Endothelial cell of umbilical vein (primary cell): ENCODE measurements at regions not wholly inside any gene's neighbourhood (a gene's known extent, or its start where the extent isn't known, plus 50 kb on each side); places are given as distances from the start of the nearest gene placed in this dataset.
"Not testable (repeated sequence)": the region's sequence is repeated elsewhere in the genome, so short reads cannot be mapped to it uniquely, and the experiment has no call there.

ENCODE experiments used
- BruUV-seq: library from RNA; stranded (reverse); fragments of 400-500 nt; replicated peaks from 2 replicates; lab custom pipeline; 2021; lab: Mats Ljungman, UMichigan
- CTCF ChIA-PET: fragments of 300-600, 350-600 bp; sonication (Branson Sonifier 250); formaldehyde crosslinking; loops from one replicate; lab custom pipeline; 2021; ENCODE audit warnings: antibody characterized with exemption, inconsistent platforms; lab: Charles Lee
- POLR2A ChIA-PET: fragments of 300-600, 350-600 bp; sonication (Branson Sonifier 250); formaldehyde crosslinking; loops from one replicate; lab custom pipeline; 2021; ENCODE audit warnings: antibody characterized with exemption, inconsistent platforms; lab: Charles Lee
- DNase-seq: peaks from one replicate; pipeline ENCODE4 v3.0.0-alpha.2; 2011; ENCODE audit warnings: low read depth, low spot score
- FAIRE-seq: peaks from 2 replicates; lab custom pipeline; 2011; peaks lifted over from hg19 to GRCh38; lab: Jason Lieb, UNC
- H2AFZ ChIP-seq: 2 replicates; pipeline ENCODE4 v1.6.0; 2012; ENCODE audit warnings: low read depth, low read length, control low read depth, inconsistent platforms
- H3K27ac ChIP-seq: 2 replicates; pipeline ENCODE4 v1.5.1; 2011; ENCODE audit warnings: low read depth, mild to moderate bottlenecking, control low read depth, low read length, moderate library complexity; ENCODE audit not compliant: insufficient read depth
- H3K27me3 ChIP-seq, 2 experiments: 2 replicates each; pipeline versions ENCODE4 v1.6.0 to v1.6.1; 2011; ENCODE audit warnings: low read length in 2 of 2, mixed read lengths in 1 of 2; ENCODE audit not compliant: control insufficient read depth in 2 of 2, insufficient read depth in 2 of 2
- H3K36me3 ChIP-seq, 2 experiments: 2 replicates in 1 of 2; 3 replicates in 1 of 2; pipeline ENCODE4 v1.5.1; 2011; ENCODE audit warnings: low read length in 2 of 2, mild to moderate bottlenecking in 1 of 2, moderate library complexity in 1 of 2; ENCODE audit not compliant: control insufficient read depth in 2 of 2, insufficient read depth in 2 of 2; ENCODE audit errors: extremely low read depth in 1 of 2
- H3K4me1 ChIP-seq: 3 replicates; pipeline ENCODE4 v1.5.1; 2011; ENCODE audit warnings: mild to moderate bottlenecking, low read length; ENCODE audit not compliant: control insufficient read depth, insufficient read depth; ENCODE audit errors: extremely low read depth
- H3K4me2 ChIP-seq: 2 replicates; pipeline ENCODE4 v1.6.1; 2011; ENCODE audit warnings: low read length, control low read depth, mixed read lengths; ENCODE audit not compliant: insufficient read depth
- H3K4me3 ChIP-seq, 3 experiments: fragments of 200-600 bp in 1 of 3; sonication (generic), shearing (Covaris generic) in 1 of 3; replicated peaks in 1 of 3; 2 replicates each; pipeline ENCODE4 v1.5.1; 2011 to 2016; ENCODE audit warnings: control low read depth in 3 of 3, low read length in 3 of 3, mild to moderate bottlenecking in 2 of 3, inconsistent platforms in 1 of 3, low read depth in 1 of 3, moderate library complexity in 1 of 3; ENCODE audit not compliant: insufficient read depth in 1 of 3
- H3K79me2 ChIP-seq: 2 replicates; pipeline ENCODE4 v1.6.0; 2012; ENCODE audit warnings: low read length, inconsistent platforms; ENCODE audit not compliant: control insufficient read depth, insufficient read depth
- H3K9ac ChIP-seq: replicated peaks from 2 replicates; pipeline ENCODE3; 2011; ENCODE audit warnings: low read length, control low read depth; ENCODE audit not compliant: insufficient read depth; ENCODE audit errors: extremely low read depth
- H3K9me1 ChIP-seq: replicated peaks from 3 replicates; pipeline ENCODE4 v1.6.0; 2011; ENCODE audit warnings: mild to moderate bottlenecking, low read length; ENCODE audit not compliant: control insufficient read depth, insufficient read depth; ENCODE audit errors: extremely low read depth
- H3K9me3 ChIP-seq: replicated peaks from 2 replicates; pipeline ENCODE4 v1.5.1; 2012; ENCODE audit warnings: low read length, inconsistent platforms; ENCODE audit not compliant: control insufficient read depth, insufficient read depth
- H4K20me1 ChIP-seq: replicated peaks from 2 replicates; pipeline ENCODE3; 2011; ENCODE audit warnings: mild to moderate bottlenecking, low read length; ENCODE audit not compliant: control insufficient read depth, insufficient read depth; ENCODE audit errors: extremely low read depth
- EZH2 ChIP-seq: IDR thresholded peaks from 2 replicates; pipeline ENCODE4 v1.6.1; 2012; ENCODE audit warnings: borderline replicate concordance, low read depth, mild to moderate bottlenecking, moderate library complexity, low read length, inconsistent platforms; ENCODE audit not compliant: severe bottlenecking
- MYC ChIP-seq: IDR thresholded peaks from one replicate; pipeline ENCODE4 v1.6.1; 2011; ENCODE audit warnings: mild to moderate bottlenecking, low read depth, low read length
- POLR2A ChIP-seq: IDR thresholded peaks from 2 replicates; pipeline ENCODE4 v1.6.1; 2012; ENCODE audit warnings: low read depth, mild to moderate bottlenecking, control low read depth, low read length
- dilution Hi-C: fragments of 300-500 bp; cut with MboI; formaldehyde crosslinking; loops from one replicate; pipeline ENCODE4 v1.15.0; 2019; ENCODE audit warnings: low sequenced_read_pairs; ENCODE audit not compliant: extremely low pct_ligation_motif_present
- intact Hi-C: fragments of 100-400 bp; cut with micrococcal nuclease; formaldehyde crosslinking; loops from one replicate; pipeline ENCODE4 v1.10.0; 2022
- TF ChIP-seq, protein P1 (sequence below): IDR thresholded peaks from 2 replicates; pipeline ENCODE4 v1.6.1; 2011; ENCODE audit not compliant: insufficient read depth, insufficient read length

GRCh38 chr11:38824573-38824972, 2226.5 kb upstream of the RAG2 start:
- Histone ChIP-seq H3K9ac (no peak overlapping the region), H3K9me1 (no peaks in the 10 kb centered on the region), H3K27me3 (no peaks in the 10 kb centered on the region), H3K4me3 (no peak overlapping the region), H3K79me2 (no peaks in the 10 kb centered on the region), H2AFZ (no peak overlapping the region), H3K9me3 (peaks cover 2% of the 10 kb centered on the region), H3K4me1 (no peaks in the 10 kb centered on the region), H3K4me2 (no peak overlapping the region), H4K20me1 (no peaks in the 10 kb centered on the region), H3K27ac (no peak overlapping the region), H3K36me3 (no peaks in the 10 kb centered on the region)
- FAIRE-seq (no peak), DNase-seq (no peak)
- intact Hi-C loops = no loop called here
- ChIA-PET POLR2A (no interaction called here), CTCF (interaction anchor here (0.7 to 0.9 kb wide), 3 partner anchors 14 to 879 kb away, joined by 3 to 4 read pairs (median 3); no protein-coding TSS in a partner anchor)
- TF ChIP-seq POLR2A (no peak), EZH2 (no peak), MYC (no peak)
- TF ChIP-seq, protein P1, sequence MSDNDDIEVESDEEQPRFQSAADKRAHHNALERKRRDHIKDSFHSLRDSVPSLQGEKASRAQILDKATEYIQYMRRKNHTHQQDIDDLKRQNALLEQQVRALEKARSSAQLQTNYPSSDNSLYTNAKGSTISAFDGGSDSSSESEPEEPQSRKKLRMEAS = no peak
- BruUV-seq = no TSS peak
- dilution Hi-C loops = no loop called here

- dilution Hi-C loops = not testable (repeated sequence)
Measured at GRCh38 chr11:38821786-38822185, 2223.8 kb upstream of the RAG2 start.

More at GRCh38 chr11:38821786-38822185, 2223.8 kb upstream of the RAG2 start:
- DNase-seq, CTCF ChIA-PET, intact Hi-C loops, H3K27me3 ChIP-seq, H3K4me1 ChIP-seq, H3K9me1 ChIP-seq, FAIRE-seq, POLR2A ChIA-PET, H3K4me2 ChIP-seq, H2AFZ ChIP-seq, H4K20me1 ChIP-seq, H3K4me3 ChIP-seq, BruUV-seq, H3K36me3 ChIP-seq, H3K9me3 ChIP-seq, H3K9ac ChIP-seq, H3K27ac ChIP-seq, H3K79me2 ChIP-seq: not testable (repeated sequence)
